Middle frontal gyrus (tissue), 1 donor: ENCODE measurements at regions not wholly inside any gene's neighbourhood (a gene's known extent, or its start where the extent isn't known, plus 50 kb on each side); places are given as distances from the start of the nearest gene placed in this dataset.

Experiments
- DNase-seq: peaks from one replicate; pipeline ENCODE4 v3.0.0-alpha.2; 2015; ENCODE audit warnings: low spot score; ENCODE audit errors: extremely low spot score

- DNase-seq = no peak
Measured at GRCh38 chr21:15366555-15366954, 301.8 kb upstream of the NRIP1 start.

GRCh38 chr21:15367061-15367626 is 302.3 kb upstream of the NRIP1 start:
- DNase-seq = no peak

- DNase-seq = no peak
Measured at GRCh38 chr21:15370462-15370975, 305.7 kb upstream of the NRIP1 start.

- no peak for DNase-seq
Measured at GRCh38 chr21:15373941-15374340, 309.1 kb upstream of the NRIP1 start.

- DNase-seq = no peak
Measured at GRCh38 chr21:15379776-15380175, 315.0 kb upstream of the NRIP1 start.

GRCh38 chr21:15383588-15383987 is 318.8 kb upstream of the NRIP1 start:
- DNase-seq = no peak

- no peak for DNase-seq
Measured at GRCh38 chr21:15390049-15390448, 325.2 kb upstream of the NRIP1 start.

GRCh38 chr21:15397258-15397657 is 332.5 kb upstream of the NRIP1 start:
- DNase-seq = no peak

- no peak for DNase-seq
Measured at GRCh38 chr21:15400905-15401304, 328.9 kb upstream of the USP25 start.

GRCh38 chr21:15401331-15401730 is 328.5 kb upstream of the USP25 start:
- DNase-seq = no peak

- DNase-seq = no peak
Measured at GRCh38 chr21:15405214-15405613, 324.6 kb upstream of the USP25 start.

- DNase-seq = no peak
Measured at GRCh38 chr21:15406791-15407190, 323.0 kb upstream of the USP25 start.

GRCh38 chr21:15407585-15407984 is 322.2 kb upstream of the USP25 start:
- no peak for DNase-seq

GRCh38 chr21:15408089-15408488 is 321.7 kb upstream of the USP25 start:
- DNase-seq = no peak

GRCh38 chr21:15409031-15409430 is 320.8 kb upstream of the USP25 start:
- DNase-seq = no peak

GRCh38 chr21:15410853-15411252 is 318.9 kb upstream of the USP25 start:
- DNase-seq = no peak

GRCh38 chr21:15414057-15414456 is 315.7 kb upstream of the USP25 start:
- no peak for DNase-seq

GRCh38 chr21:15415541-15416261 is 314.1 kb upstream of the USP25 start:
- no peak for DNase-seq

- no peak for DNase-seq
Measured at GRCh38 chr21:15421441-15421881, 308.3 kb upstream of the USP25 start.

- no peak for DNase-seq
Measured at GRCh38 chr21:15421947-15422346, 307.8 kb upstream of the USP25 start.

GRCh38 chr21:15422783-15423182 is 307.0 kb upstream of the USP25 start:
- DNase-seq = no peak

GRCh38 chr21:15423676-15424445 is 305.9 kb upstream of the USP25 start:
- no peak for DNase-seq
